ENCODE measurements at regions not wholly inside any gene's neighbourhood (a gene's known extent, or its start where the extent isn't known, plus 50 kb on each side); places are given as distances from the start of the nearest gene placed in this dataset.

GRCh38 chr20:63115651-63116411 lies 100.1 kb downstream of the YTHDF1 start:
- no peak for DNase-seq

GRCh38 chr20:63114693-63115311 lies 101.1 kb downstream of the YTHDF1 start:
- peak; percentile 95 for DNase-seq

DNA sequence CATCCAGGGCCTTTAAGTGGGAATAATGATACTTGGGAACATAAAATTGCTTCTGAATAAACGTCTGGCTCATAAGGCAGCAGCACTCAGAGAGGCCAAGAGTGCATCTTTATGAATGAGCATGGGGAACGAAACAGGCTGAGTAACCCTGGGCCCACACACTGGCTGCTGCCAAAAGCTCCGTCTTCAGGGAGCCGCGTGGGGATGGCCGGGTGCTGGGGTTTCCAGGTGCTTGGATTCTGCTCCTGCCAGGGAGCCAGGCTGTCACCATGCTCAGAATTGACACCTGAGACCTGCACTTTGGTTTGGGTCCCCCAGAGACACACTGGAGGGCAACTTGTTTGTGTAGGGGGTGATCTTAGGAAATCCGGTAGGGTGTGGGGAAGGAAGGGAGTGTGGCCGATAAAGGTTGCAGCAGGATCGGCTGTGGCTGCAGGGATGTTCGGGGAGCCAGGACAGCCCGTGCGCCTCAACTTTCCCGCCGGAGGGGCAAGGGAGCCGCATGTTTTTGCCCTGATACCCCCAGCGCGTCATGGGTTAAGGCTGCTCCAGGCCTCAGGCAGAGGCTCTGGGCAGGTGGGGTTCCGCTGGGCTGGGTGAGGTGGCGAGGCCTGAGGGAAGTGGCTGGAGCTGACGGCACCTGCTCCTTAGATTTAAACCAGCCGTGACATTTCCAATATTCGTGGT lies 101.8 kb downstream of the YTHDF1 start:
- peak; percentile 81 for DNase-seq

DNA sequence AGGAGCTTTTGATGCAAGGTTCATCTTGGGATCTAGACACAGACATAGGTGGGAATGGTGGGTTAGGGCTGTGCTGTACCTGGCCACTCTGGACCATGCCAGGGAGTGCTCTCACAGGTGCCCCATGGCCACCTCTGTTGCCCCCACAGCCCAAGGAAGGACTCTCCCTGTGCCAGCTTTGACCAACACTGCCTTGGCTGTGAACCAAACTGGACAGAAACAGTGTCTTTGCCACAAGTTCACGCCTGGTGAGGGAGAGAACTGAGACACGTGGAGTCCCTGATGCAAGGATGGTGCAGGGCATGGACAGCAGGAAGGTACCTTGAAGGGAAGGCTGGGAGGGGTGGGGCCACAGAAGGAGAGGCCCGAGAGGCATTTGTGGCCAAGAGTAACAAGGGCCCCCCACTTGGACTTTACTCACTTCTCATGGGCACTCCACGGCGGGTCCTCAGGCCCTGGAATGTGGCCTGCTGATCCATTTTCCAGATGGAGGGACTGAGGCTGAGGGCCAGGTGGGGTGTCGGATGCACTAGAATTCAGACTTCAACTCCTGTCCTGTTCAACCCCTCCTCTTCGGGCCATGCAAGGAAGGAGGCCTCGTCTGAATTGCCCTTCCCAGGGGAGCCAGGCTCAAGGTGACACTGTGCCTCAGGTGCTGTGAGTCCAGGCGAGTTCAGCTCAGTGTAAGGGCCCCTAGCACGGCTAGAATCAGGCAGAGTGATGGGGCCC lies 103.3 kb downstream of the YTHDF1 start:
- DNase-seq, result no peak

- DNase-seq, result no peak
These were observed 101.5 kb upstream of the BHLHE23 start for GRCh38 chr20:63108247-63108646.

DNA sequence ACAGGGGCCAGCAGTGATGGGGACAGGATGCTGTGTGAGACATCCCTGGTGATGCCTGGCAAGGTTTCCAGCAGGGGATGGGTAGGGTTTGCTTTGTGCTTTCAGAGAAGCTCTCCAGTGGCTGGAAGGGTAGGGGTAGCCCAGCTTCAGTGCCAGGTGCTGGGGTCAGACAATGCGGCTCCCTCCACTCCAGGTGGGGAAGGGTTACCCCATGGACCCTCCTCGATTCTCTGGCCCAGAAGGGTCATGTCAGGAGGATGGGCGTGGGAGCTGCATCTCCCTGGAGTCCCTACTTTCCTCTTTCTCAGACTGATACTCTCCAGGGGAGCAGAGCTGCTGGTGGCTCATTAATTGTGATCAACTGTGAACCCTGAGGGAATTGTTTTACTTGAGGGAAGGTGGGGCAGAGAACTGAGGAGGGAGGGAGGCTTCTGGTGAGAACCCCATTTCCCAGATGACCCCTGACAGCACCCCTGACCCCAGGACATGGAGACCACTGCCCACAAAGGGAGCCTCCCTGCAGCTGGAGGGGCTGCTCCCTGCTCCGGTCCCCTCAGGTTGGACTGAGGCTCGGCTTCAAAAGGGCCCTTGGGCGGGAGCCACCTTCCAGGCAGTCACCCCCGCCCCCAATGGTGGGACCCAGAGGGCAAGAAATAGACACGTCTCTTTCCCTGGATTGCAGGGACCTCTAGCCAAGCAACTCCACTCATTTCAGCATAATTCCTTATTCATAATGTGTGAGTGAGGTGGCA lies 100.9 kb upstream of the BHLHE23 start:
- no peak for DNase-seq

- no peak for DNase-seq
These were observed 100.1 kb upstream of the BHLHE23 start for GRCh38 chr20:63106765-63107448.

GRCh38 chr20:63106108-63106764 lies 99.5 kb upstream of the BHLHE23 start:
- peak; percentile 68 for DNase-seq

DNA sequence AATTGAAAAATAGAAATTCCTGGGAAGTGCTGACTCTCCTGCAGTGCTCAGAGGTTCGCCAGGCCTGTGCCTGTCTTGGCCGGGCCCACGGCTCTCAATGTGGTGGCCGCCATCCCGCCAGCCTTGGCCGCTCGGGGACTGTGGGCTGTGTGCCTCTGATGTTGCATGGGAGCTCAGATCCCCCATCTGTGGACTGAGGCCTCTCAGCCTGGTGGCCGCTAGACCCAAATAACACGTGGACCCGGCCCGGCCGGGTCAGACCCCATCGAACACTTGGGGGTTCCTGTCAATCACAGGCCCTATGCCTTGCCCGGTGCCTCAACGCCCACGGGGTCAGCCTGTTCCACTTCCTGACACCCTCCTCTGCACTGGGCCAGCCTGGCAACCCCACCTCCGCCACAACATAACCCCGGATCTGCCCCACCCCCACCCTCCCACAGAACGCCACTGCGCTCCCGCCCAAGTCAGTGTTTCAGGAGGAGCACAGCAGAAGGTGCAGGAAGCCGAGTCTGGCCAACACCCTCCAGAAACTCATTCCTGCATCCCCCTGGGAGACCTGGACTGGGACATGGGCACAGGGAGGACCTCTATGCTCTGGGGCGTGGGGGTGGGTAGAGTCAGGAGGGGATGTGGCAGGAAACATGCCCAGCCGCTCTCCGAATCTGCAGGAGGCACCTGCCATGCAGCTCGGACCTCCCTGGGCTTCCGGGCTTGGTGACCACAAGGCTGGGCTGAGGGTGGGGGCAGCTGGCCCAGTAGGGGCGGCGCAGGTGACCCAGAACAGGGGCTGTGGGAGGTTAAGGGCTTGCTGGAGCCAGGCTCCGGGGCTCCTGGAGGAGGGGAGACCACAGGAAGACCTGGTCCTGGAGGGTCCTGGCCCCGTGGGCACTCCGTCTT lies 98.7 kb upstream of the BHLHE23 start:
- no peak for DNase-seq

GRCh38 chr20:63104312-63105181 lies 97.8 kb upstream of the BHLHE23 start:
- DNase-seq, result no peak

DNA sequence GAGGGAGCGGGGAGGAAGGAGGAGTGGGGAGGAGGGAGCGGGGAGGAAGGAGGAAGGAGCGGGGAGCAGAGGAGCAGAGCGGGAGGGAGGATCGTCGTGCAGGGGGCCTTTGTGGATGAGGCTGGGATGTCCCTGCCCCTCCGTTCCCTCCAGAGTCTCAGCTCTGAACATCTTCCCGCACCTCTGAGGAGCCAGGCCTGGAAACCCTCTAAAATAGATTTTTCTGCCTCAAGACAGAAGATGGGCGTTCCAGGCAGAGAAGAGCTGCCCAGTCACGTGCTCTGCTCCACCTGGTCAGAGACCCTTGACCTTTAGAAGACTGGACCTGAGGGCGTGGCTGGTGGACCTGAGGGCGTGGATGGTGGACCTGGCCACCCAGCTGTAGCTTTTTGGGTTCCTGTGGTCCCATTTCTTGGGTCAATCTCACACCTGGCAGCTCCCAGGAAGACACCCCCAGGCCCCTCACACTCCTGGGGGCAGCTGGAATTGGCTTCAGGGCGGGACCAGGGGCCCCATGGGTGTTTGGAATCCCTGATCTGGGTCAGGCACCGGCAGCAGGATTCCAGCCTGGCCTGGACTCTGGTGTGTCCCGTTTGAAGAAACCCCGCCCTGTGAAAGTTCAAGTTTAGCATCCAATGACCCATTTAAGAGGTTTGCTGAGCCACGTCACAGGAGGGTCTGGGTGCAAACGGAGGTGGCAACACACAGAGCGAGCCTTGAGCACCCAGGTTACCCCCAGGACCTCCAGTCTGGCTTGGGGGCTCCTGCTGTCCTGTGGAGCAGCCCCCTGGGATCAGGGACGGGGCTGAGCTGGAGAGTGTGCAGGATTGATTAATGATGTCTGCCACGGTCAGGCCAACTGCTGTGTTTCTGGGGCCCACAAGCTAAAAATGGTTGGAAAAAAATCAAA lies 96.9 kb upstream of the BHLHE23 start:
- no peak for DNase-seq

- DNase-seq, result peak; percentile 29
These were observed 96.1 kb upstream of the BHLHE23 start for GRCh38 chr20:63102721-63103375.

DNA sequence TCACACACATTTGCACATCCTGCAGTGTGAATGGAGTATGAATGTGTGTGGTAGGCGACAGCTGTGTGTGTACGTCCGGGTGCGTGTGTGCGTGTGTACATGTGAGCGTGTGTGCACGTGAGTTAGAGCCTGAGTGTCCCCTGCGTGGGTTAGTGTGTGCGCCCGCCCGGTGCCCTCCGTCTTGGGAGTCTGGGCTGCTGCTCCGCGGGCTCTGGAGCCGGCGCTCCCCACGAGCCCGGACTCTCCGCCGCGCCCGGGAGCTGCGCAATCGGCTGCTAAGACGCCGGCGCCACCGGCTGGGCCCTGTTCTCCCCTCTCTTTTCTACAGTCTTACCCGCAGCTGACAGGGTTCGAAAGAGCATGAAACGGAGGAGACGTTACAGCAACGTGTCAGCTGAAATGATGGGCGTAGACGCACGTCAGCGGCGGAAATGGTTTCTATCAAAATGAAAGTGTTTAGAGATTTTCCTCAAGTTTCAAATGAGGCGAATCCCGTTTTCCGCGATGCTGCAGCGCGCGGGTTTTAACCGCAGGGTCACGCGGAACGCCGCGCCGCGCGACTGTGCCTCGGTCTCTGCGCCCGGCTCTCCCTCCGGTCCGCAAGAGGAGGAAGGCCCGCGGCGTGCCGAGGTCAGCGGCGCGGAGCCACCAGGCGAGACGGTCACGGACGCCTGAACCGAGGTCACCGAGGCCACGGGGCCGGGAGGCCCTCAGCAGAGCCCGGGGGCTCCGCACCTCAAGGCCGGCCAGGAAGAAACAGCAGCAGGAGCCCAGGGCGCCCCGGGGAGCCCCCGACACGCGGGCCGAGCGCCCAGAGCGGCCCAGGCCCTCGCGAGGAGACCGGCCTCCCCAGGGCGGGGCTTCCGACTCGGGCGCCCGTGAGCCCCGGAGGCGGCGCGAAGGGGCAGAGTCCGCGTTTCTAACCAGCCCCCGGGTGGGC lies 95.3 kb upstream of the BHLHE23 start:
- peak; percentile 29 for DNase-seq

DNA sequence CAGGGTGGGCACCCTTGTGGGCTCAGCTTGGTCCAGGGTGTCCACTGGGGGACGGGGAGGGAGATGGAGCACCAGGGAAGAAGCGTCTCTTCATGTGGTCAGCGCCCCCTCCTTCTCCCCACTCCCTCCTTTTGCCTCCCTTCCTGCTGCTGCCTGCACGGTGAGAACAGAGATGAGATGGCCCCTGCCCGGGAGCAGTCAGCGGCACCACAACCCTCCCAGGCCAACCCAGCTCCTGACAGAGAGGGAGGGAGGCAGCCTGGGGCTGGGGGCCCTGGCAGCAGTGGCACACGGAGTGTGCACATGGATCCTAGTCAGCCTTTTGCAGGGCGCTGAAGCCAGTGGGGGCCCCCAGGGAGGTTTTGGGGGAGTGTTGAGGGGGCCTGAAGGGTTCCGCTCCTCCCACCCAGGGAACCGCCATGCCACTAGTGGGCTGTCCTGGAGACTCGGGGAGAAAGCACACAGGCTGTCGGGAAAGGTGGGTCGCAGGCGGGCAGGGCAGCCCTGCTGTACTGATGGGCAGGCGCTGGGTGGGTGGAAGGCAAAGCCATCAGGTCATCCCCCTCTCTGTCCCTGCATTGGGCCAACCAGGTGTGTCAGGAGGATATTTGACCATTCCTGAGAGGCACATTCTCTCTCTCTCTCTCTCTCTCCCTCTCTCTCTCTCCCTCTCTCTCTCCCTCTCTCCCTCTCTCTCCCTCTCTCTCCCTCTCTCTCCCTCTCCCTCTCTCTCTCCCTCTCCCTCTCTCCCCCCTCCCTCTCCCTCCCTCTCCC lies 94.3 kb upstream of the BHLHE23 start:
- DNase-seq, result no peak

DNA sequence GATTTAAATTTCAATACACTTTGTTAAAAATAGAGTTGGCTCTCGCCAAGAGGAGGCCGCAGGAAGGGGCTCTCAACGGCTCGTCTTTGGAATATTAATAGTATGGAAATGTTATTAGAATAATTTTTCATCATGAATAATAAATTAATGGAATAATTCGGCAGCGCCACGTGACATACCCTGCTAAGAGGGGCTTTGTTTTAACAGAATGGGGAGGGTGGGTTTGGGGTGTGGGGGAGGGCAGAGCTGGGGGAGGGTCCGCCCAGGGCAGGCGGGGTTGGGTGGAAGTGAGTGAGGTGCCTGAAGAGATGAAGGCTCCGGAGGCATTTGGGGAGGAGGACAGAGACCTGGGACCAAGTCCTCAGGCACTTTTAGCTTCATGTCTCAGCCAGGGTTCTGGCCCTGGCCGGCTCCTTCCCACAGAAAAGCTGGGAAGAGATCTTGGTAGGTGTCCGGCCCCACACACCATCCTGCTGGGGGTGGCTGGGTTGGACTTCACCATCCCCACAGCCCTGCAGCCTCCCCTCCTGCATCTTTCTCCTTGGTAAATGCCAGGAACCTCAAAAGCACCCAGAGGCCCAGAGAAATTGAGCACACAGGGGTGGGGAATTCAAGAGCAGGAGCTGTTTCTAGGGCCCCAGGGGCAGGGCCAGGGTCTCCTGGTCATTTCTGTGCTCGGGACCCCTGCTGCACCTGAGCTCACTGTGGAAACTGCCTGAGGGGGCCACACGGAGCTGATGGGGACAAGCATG lies 93.6 kb upstream of the BHLHE23 start:
- DNase-seq, result no peak

All from DMS79 (cell line).